Activated CD4-positive, alpha-beta T cell treated with anti-CD3 and anti-CD28 coated beads, Interleukin-2, amount 10 ng/mL, durations not matched to agents 7 days and 5 days (primary cell): ENCODE measurements at regions not wholly inside any gene's neighbourhood (a gene's known extent, or its start where the extent isn't known, plus 50 kb on each side); places are given as distances from the start of the nearest gene placed in this dataset.

ENCODE experiments used
- CTCF ChIA-PET: fragments of 350-600 bp; sonication (Branson Sonifier 250); formaldehyde crosslinking; loops from one replicate; lab custom pipeline; 2021; ENCODE audit warnings: antibody characterized with exemption; lab: Charles Lee
- POLR2A ChIA-PET: fragments of 350-600 bp; sonication (Branson Sonifier 250); formaldehyde crosslinking; loops from one replicate; lab custom pipeline; 2021; ENCODE audit warnings: antibody characterized with exemption; lab: Charles Lee
- DNase-seq: peaks from one replicate; pipeline ENCODE4 v3.0.0-alpha.2; 2020
- H3K27ac Mint-ChIP-seq: one replicate; pipeline ENCODE4 v1.8.0; 2021; ENCODE audit warnings: mild to moderate bottlenecking, moderate library complexity, mixed read lengths
- H3K27me3 Mint-ChIP-seq: one replicate; pipeline ENCODE4 v1.8.0; 2021; ENCODE audit warnings: mixed read lengths
- H3K36me3 Mint-ChIP-seq: one replicate; pipeline ENCODE4 v1.8.0; 2021; ENCODE audit warnings: low read depth, mixed read lengths
- H3K4me1 Mint-ChIP-seq: one replicate; pipeline ENCODE4 v1.8.0; 2021; ENCODE audit warnings: mixed read lengths
- H3K4me3 Mint-ChIP-seq: one replicate; pipeline ENCODE4 v1.8.0; 2021; ENCODE audit warnings: mild to moderate bottlenecking, moderate library complexity, mixed read lengths
- H3K9me3 Mint-ChIP-seq: one replicate; pipeline ENCODE4 v1.8.0; 2021; ENCODE audit warnings: mixed read lengths

DNA sequence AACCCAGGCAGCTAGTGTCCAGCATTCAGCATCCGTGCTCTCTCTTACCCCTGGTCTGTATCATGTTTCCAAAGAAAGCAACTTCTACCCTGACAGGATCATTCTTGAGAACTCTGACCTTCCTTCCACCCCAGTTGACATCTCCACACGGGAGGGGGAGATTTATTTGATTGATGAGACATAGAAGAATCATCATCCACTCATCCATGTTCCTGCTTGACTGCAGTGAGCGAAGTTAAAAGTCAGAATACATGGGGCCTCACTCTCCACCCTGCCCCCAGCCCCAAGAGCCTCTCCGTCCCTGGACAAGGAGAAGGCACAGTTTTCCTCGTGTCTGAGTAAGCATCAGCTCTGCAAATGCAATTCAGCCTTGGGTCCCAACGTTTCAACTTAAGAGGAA is 356.0 kb upstream of the TNP1 start:
- no peak for DNase-seq
- Mint-ChIP-seq H3K36me3 (no peaks in the 10 kb centered on the region), H3K4me3 (no peak overlapping the region), H3K27ac (no peak overlapping the region), H3K27me3 (peaks cover 7% of the 10 kb centered on the region), H3K9me3 (no peaks in the 10 kb centered on the region), H3K4me1 (peaks cover 11% of the 10 kb centered on the region)
- ChIA-PET POLR2A (no interaction called here), CTCF (no interaction called here)

DNA sequence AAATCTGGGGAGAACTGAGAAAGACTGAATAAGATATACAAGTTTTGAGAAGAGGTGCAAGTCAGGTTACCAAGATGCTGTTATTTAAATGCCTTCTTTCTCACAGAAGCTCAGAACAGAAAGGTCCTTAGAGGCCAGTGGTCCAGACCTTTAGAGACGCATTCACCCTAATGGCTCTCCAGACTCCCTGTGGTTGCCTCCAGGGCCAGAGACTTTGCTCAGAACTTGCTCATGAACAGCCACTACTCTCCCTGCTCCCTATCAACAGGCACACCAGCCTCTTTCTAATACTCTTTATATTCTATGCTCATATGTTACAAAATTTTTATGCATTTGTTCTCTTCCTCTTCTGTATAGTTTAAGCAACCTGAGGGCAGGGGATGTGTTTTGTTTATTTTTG is 349.0 kb upstream of the TNP1 start:
- Mint-ChIP-seq H3K27ac (no peak overlapping the region), H3K4me1 (no peaks in the 10 kb centered on the region), H3K4me3 (no peak overlapping the region), H3K9me3 (no peaks in the 10 kb centered on the region), H3K27me3 (peaks cover 10% of the 10 kb centered on the region), H3K36me3 (no peaks in the 10 kb centered on the region)
- ChIA-PET POLR2A (no interaction called here), CTCF (no interaction called here)
- no peak for DNase-seq

DNA sequence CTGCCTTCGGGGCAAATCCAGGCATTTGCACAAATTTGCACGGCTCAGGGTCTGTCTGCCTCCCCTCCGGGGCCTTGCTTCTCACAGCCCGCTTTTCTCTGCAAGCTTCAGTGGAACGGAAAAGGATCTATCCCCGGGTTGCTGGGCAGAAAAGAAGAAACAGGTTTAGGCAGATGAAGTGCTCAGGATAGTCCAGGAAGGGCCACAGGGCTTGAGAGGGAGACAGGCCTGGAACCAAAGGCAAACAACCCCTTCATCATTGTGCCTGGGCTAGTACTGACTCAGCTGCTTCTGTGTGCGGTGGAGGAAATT is 347.8 kb upstream of the TNP1 start:
- no peak overlapping the region for H3K27ac Mint-ChIP-seq
- no peaks in the 10 kb centered on the region for H3K4me1 Mint-ChIP-seq
- no peak overlapping the region for H3K4me3 Mint-ChIP-seq
- ChIA-PET CTCF (no interaction called here), POLR2A (no interaction called here)
- no peak for DNase-seq
- peaks cover 12% of the 10 kb centered on the region for H3K27me3 Mint-ChIP-seq
- no peaks in the 10 kb centered on the region for H3K36me3 Mint-ChIP-seq
- peaks cover 3% of the 10 kb centered on the region for H3K9me3 Mint-ChIP-seq

DNA sequence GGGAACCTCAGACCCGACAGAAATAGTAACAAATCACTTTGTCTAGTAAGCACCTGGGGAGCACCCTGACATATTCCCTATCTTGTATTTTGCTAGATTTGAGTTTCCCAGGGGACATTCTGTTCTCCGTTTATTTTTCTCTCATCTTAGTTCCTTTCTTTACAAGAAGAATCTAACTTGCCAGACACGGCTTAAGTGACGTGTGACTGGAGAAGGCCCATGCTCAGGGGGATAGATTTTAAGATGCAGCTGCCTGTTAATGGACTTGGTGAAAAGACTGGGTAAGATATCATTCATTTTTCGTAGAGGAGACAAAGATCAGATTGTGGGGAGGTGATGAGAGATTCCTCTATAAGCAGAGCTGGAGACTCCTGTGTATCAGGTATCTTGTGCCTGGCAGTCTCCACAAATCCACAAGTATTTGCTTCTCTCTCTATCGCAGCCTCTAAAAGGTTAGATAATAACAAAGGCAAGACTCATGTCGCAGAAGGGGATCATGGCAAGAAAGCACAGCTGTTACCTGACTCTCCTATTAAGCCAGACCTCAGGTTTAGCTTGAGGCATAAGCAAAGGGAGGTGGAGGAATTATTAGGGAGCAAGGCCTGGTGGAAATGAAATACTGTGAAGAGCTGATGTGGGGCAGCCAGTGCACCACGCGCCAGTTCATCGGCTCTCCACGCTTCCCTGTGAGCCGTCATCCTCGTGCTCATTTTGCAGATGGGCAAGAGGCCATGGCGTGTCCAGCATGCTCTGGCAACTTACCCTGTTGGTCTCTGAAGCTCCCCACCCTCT is 347.2 kb upstream of the TNP1 start:
- Mint-ChIP-seq H3K27ac (no peak overlapping the region), H3K4me1 (no peaks in the 10 kb centered on the region), H3K36me3 (no peaks in the 10 kb centered on the region), H3K9me3 (peaks cover 3% of the 10 kb centered on the region), H3K4me3 (no peak overlapping the region), H3K27me3 (peaks cover 12% of the 10 kb centered on the region)
- POLR2A ChIA-PET, result no interaction called here
- CTCF ChIA-PET, result interaction anchor here (0.9 to 1.0 kb wide), 2 partner anchors 14 to 392 kb away, joined by 3 to 4 read pairs; no protein-coding TSS in a partner anchor
- DNase-seq, result no peak

DNA sequence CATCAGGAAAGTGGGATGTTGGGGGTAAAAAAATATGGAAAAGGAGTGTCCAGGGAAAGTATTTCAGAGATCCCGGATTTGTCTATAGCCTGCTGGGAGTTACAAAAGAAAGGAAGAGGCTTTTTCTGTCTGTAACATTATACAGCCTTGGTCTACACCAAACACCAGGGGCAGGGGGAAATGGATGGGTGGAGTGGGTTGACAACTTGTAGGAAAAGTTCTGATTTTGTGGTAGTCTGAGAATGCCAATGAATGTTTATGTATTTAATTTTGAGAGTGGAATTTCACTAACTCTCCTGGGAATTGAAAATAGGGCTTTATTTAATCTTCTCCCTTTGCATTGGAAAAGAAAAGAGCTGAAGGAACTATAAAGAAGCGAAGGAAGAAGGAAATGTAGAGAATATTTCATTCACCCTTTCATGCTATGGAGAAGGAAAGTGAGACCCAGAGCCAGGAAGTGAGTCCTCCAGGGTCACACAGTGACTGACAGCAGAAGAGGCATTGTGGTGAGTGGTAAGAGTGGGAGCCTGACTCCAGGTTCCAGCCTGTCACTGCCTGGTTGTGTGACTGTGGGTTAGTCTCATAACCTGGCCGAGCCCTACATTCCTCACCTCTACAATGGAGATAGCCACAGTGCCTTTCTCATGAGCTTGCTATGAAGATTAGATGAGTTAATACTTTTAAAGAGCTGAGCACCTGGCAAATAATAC is 346.3 kb upstream of the TNP1 start:
- ChIA-PET POLR2A (no interaction called here), CTCF (interaction anchor here (0.9 to 1.0 kb wide), 2 partner anchors 15 to 393 kb away, joined by 3 to 4 read pairs; no protein-coding TSS in a partner anchor)
- Mint-ChIP-seq H3K4me1 (no peaks in the 10 kb centered on the region), H3K27ac (no peak overlapping the region), H3K9me3 (peaks cover 3% of the 10 kb centered on the region), H3K27me3 (peaks cover 12% of the 10 kb centered on the region), H3K4me3 (no peak overlapping the region), H3K36me3 (no peaks in the 10 kb centered on the region)
- DNase-seq, result no peak

DNA sequence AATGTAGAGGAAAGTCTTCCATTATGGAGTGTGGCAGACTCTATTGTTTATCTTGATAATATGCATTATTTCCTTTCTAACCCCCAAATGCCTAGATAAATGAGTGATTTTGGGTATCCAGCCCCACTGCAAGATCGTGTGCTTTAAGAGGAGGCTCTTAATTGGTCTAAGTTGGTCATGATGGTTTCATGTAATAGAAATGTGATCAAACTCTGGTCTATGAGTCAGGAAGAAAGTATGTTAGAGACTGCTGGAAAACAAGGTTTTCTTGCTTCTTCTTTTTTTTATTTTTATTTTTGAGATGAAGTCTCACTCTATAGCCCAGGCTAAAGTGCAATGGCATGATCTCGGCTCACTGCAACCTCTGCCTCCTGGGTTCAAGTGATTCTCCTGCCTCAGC is 344.5 kb upstream of the TNP1 start:
- POLR2A ChIA-PET, result no interaction called here
- no peaks in the 10 kb centered on the region for H3K36me3 Mint-ChIP-seq
- H3K4me1 Mint-ChIP-seq, result no peaks in the 10 kb centered on the region
- peaks cover 8% of the 10 kb centered on the region for H3K27me3 Mint-ChIP-seq
- no peak overlapping the region for H3K4me3 Mint-ChIP-seq
- H3K27ac Mint-ChIP-seq, result no peak overlapping the region
- H3K9me3 Mint-ChIP-seq, result peaks cover 3% of the 10 kb centered on the region
- DNase-seq, result no peak
- CTCF ChIA-PET, result no interaction called here

DNA sequence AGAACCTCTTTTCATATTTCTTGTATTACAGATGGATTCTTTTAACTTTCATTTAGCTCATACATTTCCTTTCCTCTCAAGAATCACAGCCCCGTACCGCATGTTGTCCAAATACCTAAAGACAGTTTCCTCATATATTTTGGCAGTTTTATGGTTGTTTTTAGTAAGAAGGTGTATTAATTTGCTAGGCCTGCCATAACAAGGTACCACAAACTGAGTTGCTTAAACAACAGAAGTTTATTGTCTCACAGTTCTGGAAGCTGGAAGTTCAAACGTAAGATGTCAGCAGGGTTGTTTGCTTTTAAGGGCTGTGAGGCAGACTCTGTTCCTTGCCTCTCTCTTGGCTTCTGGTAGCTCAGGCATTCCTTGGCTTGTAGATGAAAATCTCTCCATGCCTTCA is 343.2 kb upstream of the TNP1 start:
- CTCF ChIA-PET, result no interaction called here
- H3K27ac Mint-ChIP-seq, result no peak overlapping the region
- H3K4me1 Mint-ChIP-seq, result no peaks in the 10 kb centered on the region
- H3K4me3 Mint-ChIP-seq, result no peak overlapping the region
- peaks cover 3% of the 10 kb centered on the region for H3K9me3 Mint-ChIP-seq
- POLR2A ChIA-PET, result no interaction called here
- H3K27me3 Mint-ChIP-seq, result peaks cover 10% of the 10 kb centered on the region
- DNase-seq, result no peak
- no peaks in the 10 kb centered on the region for H3K36me3 Mint-ChIP-seq

DNA sequence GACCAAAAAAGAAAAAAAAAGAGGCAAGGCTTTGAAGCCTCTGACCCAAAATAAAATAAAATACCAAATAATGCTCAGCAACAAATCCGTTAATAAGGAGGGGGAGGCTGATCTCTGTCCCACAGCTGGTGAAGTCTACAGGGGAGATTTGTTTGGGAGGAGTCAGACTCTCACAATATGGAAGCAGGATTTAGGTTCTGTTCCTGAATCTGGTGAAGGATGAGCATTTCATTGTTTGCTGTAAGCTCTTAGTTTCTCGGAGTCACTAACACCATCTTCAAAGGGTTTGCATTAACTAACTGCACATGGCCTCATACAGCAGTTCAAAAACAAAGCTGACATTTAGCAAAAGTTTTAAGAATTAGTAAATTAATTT is 339.4 kb upstream of the TNP1 start:
- DNase-seq, result no peak
- CTCF ChIA-PET, result interaction anchor here (0.6 kb wide), 1 partner anchor 1320 kb away, joined by 3 read pairs; no protein-coding TSS in a partner anchor
- no peaks in the 10 kb centered on the region for H3K36me3 Mint-ChIP-seq
- H3K27ac Mint-ChIP-seq, result no peak overlapping the region
- H3K27me3 Mint-ChIP-seq, result peaks cover 5% of the 10 kb centered on the region
- H3K4me3 Mint-ChIP-seq, result no peak overlapping the region
- peaks cover 3% of the 10 kb centered on the region for H3K9me3 Mint-ChIP-seq
- no peaks in the 10 kb centered on the region for H3K4me1 Mint-ChIP-seq
- POLR2A ChIA-PET, result no interaction called here

DNA sequence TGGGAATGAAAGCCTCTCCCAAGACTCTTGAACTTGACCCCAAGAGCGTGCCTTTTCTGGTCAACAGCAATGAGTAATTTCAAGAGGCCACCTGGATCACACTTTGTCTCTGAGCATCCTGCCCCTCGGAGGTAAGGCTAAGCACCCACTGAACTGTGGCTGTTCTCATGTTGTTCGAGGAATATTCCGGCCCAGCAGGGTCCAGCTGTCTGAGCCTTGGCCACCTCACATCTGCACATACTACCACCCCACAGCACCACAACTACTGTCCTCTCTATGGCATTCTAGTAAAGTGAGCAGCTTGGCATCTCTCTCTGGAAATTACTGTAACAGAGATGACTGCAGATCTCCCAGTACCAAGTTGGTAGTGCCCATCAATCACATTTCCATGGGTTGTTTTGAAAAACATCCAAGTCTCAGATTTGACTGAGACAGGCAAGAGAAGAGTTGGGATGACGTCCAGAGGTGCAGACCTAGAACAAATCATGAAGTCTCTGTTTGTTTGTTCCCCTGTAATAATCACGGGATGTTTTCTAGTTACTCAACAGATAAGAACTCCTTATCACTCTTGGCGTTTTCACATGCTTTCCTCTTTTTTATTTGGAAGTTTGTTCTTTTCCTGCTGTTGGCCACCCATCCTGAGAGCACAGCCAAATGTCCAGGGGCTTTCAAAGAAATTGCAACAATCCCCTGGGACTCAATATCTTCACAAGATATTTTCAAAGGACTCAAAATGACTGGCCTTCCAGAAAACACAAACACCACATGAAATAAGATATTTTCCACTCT is 336.0 kb upstream of the TNP1 start:
- H3K27me3 Mint-ChIP-seq, result peaks cover 2% of the 10 kb centered on the region
- H3K4me1 Mint-ChIP-seq, result no peaks in the 10 kb centered on the region
- H3K4me3 Mint-ChIP-seq, result no peak overlapping the region
- no peaks in the 10 kb centered on the region for H3K9me3 Mint-ChIP-seq
- POLR2A ChIA-PET, result no interaction called here
- no peak for DNase-seq
- H3K36me3 Mint-ChIP-seq, result no peaks in the 10 kb centered on the region
- CTCF ChIA-PET, result no interaction called here
- no peak overlapping the region for H3K27ac Mint-ChIP-seq

DNA sequence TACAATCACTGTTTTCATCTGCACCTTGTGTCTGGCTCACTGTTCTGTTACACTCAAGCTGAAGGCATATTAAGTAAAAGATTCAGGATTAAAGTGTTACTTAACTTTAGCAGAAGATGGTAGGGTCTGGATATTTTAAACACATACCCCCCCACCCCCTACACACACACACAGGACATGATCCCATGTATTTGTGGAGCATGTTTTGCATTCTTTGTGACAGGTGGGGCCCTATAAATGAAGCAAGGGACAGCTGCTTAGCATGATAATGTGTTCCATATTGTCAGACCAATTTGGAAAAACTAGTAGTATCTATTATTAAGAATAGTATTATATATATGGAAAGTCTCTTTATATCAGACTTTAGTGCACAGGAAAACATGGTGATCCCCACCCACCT is 335.2 kb upstream of the TNP1 start:
- no peaks in the 10 kb centered on the region for H3K4me1 Mint-ChIP-seq
- no peaks in the 10 kb centered on the region for H3K9me3 Mint-ChIP-seq
- ChIA-PET CTCF (no interaction called here), POLR2A (no interaction called here)
- no peak overlapping the region for H3K27ac Mint-ChIP-seq
- no peaks in the 10 kb centered on the region for H3K36me3 Mint-ChIP-seq
- H3K4me3 Mint-ChIP-seq, result no peak overlapping the region
- no peak for DNase-seq
- peaks cover 2% of the 10 kb centered on the region for H3K27me3 Mint-ChIP-seq

DNA sequence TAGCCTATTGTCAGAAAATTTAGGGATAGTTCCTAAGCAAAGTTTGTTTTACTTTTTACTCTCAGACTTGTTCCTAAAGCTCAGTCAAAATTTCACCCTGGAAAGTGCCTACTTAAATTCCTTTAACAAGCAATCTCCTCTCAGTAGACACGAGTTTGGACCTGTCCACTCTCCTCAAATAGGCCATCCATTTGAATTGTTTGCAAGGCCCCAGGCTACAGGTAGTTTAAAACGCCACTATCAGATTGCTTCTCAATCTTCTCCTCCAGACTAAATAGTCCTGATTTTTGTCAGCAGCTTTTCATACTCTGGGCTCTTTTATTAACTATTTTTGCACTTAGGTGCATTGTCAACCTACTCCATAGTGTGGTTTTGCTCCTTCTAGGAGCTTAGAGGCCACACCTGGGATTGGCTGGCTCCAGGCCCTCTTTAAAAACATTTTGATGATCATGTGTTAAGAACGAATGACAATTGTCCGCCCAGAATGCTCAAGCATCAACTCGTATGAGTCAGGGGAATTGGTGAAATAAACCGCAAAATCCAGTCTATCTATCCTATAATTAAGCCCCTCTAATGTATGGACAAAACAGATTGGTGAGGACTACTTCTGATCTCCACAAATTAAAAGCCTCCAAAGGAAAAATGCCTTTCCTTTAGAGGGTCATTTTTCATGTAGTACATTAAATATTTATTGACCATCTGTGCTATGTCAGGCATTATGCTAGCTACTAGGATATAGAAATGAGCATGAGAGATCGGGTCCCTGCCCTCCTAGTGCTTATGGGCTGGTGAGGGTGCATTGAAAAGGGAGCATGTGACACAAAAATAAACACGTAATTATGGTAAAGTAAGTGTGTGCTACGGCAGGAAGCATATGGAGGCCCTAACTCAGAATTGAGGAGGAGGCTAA is 333.8 kb upstream of the TNP1 start:
- no peaks in the 10 kb centered on the region for H3K36me3 Mint-ChIP-seq
- H3K4me3 Mint-ChIP-seq, result no peak overlapping the region

DNA sequence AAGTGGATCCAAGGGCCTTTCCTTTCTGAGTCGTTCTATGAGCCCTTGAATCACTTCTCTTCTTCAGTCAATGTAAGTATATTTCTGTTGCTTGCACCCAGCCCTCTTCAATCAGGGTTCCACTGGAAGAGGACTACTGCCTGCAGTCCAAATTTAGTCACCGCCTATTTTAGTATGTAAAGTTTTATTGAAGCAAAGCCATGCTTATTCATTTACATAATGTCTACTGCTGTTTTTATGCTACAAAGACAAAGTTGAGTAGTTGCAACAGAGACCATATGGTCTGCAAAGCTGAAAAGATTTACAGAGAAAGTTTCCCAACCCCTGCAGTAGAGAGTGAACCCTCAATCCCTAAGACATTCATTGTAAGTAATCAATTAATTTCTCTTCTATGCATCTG is 332.5 kb upstream of the TNP1 start:
- no peak overlapping the region for H3K4me3 Mint-ChIP-seq
- ChIA-PET POLR2A (no interaction called here), CTCF (no interaction called here)
- DNase-seq, result no peak
- peaks cover under 1% of the 10 kb centered on the region for H3K27me3 Mint-ChIP-seq
- no peaks in the 10 kb centered on the region for H3K4me1 Mint-ChIP-seq
- no peaks in the 10 kb centered on the region for H3K36me3 Mint-ChIP-seq
- no peak overlapping the region for H3K27ac Mint-ChIP-seq
- no peaks in the 10 kb centered on the region for H3K9me3 Mint-ChIP-seq

More for the DNA sequence above, 333.8 kb upstream of the TNP1 start:
- Mint-ChIP-seq H3K27ac (no peak overlapping the region), H3K27me3 (no peaks in the 10 kb centered on the region), H3K4me1 (no peaks in the 10 kb centered on the region), H3K9me3 (no peaks in the 10 kb centered on the region)
- ChIA-PET CTCF (no interaction called here), POLR2A (no interaction called here)
- DNase-seq, result no peak
